OCI-LY7 (cell line): ENCODE measurements at regions not wholly inside any gene's neighbourhood (a gene's known extent, or its start where the extent isn't known, plus 50 kb on each side); places are given as distances from the start of the nearest gene placed in this dataset.

Experiments
- BruUV-seq: library from RNA; stranded (reverse); fragments of 400-500 nt; replicated peaks from 2 replicates; lab custom pipeline; 2021; lab: Mats Ljungman, UMichigan
- CTCF ChIA-PET: fragments of 300-600 bp; sonication (Branson Sonifier 250); formaldehyde crosslinking; loops from one replicate; lab custom pipeline; 2022; ENCODE audit warnings: antibody characterized with exemption; ENCODE audit not compliant: unreplicated experiment; lab: Charles Lee
- POLR2A ChIA-PET: fragments of 300-600 bp; sonication (Branson Sonifier 250); formaldehyde crosslinking; loops from one replicate; lab custom pipeline; 2022; ENCODE audit warnings: antibody characterized with exemption; lab: Charles Lee
- DNase-seq: peaks from one replicate; pipeline ENCODE4 v3.0.0-alpha.2; 2015; ENCODE audit warnings: low spot score
- H2AFZ ChIP-seq: fragments of 200-600 bp; sonication (generic), shearing (Covaris generic); 2 replicates; pipeline ENCODE4 v1.6.1; 2014; ENCODE audit warnings: mild to moderate bottlenecking, antibody characterized with exemption, low read length, moderate library complexity
- H3K27ac ChIP-seq: fragments of 200-600 bp; sonication (generic); 2 replicates; pipeline ENCODE4 v1.5.1; 2014; ENCODE audit warnings: mixed run types, low read depth, mild to moderate bottlenecking, moderate library complexity, low read length, inconsistent platforms; ENCODE audit not compliant: poor library complexity, severe bottlenecking
- H3K36me3 ChIP-seq: fragments of 200-600 bp; sonication (generic); 2 replicates; pipeline ENCODE4 v1.6.1; 2014; ENCODE audit warnings: mild to moderate bottlenecking, antibody characterized with exemption, low read length, moderate library complexity, mixed read lengths; ENCODE audit not compliant: insufficient read depth
- H3K4me1 ChIP-seq: fragments of 200-600 bp; sonication (generic); 2 replicates; pipeline ENCODE4 v1.5.1; 2014; ENCODE audit warnings: mild to moderate bottlenecking, low read length; ENCODE audit not compliant: insufficient read depth, poor library complexity, severe bottlenecking
- H3K4me2 ChIP-seq: fragments of 200-600 bp; sonication (generic); 2 replicates; pipeline ENCODE4 v1.6.1; 2014; ENCODE audit warnings: mild to moderate bottlenecking, low read length
- H3K4me3 ChIP-seq: fragments of 200-600 bp; sonication (generic); 2 replicates; pipeline ENCODE4 v1.5.1; 2014; ENCODE audit warnings: mild to moderate bottlenecking, low read depth, low read length; ENCODE audit not compliant: poor library complexity, severe bottlenecking
- H3K79me2 ChIP-seq: fragments of 200-600 bp; sonication (generic); 2 replicates; pipeline ENCODE4 v1.6.1; 2016; ENCODE audit warnings: low read depth, mild to moderate bottlenecking, low read length, moderate library complexity, mixed read lengths; ENCODE audit not compliant: insufficient read depth
- H3K9me2 ChIP-seq: fragments of 200-600 bp; sonication (generic); 2 replicates; pipeline ENCODE4 v1.6.1; 2016; ENCODE audit warnings: mild to moderate bottlenecking, low read length, mixed read lengths; ENCODE audit not compliant: insufficient read depth
- H3K9me3 ChIP-seq: fragments of 200-600 bp; sonication (generic); 2 replicates; pipeline ENCODE4 v1.6.1; 2014; ENCODE audit warnings: mild to moderate bottlenecking, mixed run types, low read length, mixed read lengths
- H4K20me1 ChIP-seq: fragments of 200-600 bp; sonication (generic); 2 replicates; pipeline ENCODE4 v1.6.1; 2014; ENCODE audit warnings: mild to moderate bottlenecking, antibody characterized with exemption, low read length, moderate library complexity, mixed read lengths; ENCODE audit not compliant: insufficient read depth
- EZH2phosphoT487 ChIP-seq: fragments of 200-600 bp; sonication (generic); IDR thresholded peaks from 2 replicates; pipeline ENCODE4 v1.6.1; 2018; ENCODE audit warnings: low read depth, borderline replicate concordance, mild to moderate bottlenecking, mixed run types, antibody characterized with exemption, low read length, moderate library complexity, mixed read lengths
- intact Hi-C: fragments of 100-400 bp; cut with micrococcal nuclease; formaldehyde crosslinking; loops from one replicate; pipeline ENCODE4 v1.10.0; 2022; ENCODE audit not compliant: unreplicated experiment
- TF ChIP-seq, protein P1 (sequence below): fragments of 200-600 bp; sonication (generic); conservative IDR thresholded peaks from 2 replicates; pipeline ENCODE4 v1.5.1; 2014; ENCODE audit warnings: mild to moderate bottlenecking, antibody characterized with exemption, low read length, moderate library complexity, mixed read lengths

GRCh38 chr1:181987334-181987895, 74.1 kb downstream of the ZNF648 start:
- Histone ChIP-seq H3K4me1 (no peaks in the 10 kb centered on the region), H3K9me3 (no peaks in the 10 kb centered on the region), H3K9me2 (no peaks in the 10 kb centered on the region), H3K36me3 (no peaks in the 10 kb centered on the region), H3K27ac (no peak overlapping the region), H4K20me1 (no peaks in the 10 kb centered on the region), H3K79me2 (no peaks in the 10 kb centered on the region), H3K4me3 (no peak overlapping the region), H2AFZ (no peak overlapping the region), H3K4me2 (no peak overlapping the region)
- ChIA-PET POLR2A (no interaction called here), CTCF (no interaction called here)
- intact Hi-C loops = no loop called here
- DNase-seq = no peak
- TF ChIP-seq EZH2phosphoT487 = no peak
- TF ChIP-seq, protein P1, sequence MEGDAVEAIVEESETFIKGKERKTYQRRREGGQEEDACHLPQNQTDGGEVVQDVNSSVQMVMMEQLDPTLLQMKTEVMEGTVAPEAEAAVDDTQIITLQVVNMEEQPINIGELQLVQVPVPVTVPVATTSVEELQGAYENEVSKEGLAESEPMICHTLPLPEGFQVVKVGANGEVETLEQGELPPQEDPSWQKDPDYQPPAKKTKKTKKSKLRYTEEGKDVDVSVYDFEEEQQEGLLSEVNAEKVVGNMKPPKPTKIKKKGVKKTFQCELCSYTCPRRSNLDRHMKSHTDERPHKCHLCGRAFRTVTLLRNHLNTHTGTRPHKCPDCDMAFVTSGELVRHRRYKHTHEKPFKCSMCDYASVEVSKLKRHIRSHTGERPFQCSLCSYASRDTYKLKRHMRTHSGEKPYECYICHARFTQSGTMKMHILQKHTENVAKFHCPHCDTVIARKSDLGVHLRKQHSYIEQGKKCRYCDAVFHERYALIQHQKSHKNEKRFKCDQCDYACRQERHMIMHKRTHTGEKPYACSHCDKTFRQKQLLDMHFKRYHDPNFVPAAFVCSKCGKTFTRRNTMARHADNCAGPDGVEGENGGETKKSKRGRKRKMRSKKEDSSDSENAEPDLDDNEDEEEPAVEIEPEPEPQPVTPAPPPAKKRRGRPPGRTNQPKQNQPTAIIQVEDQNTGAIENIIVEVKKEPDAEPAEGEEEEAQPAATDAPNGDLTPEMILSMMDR = no peak
- no TSS peak for BruUV-seq

- POLR2A ChIA-PET = no interaction called here
These were observed 74.6 kb downstream of the ZNF648 start for GRCh38 chr1:181986907-181987305.

More at GRCh38 chr1:181986907-181987305, 74.6 kb downstream of the ZNF648 start:
- H3K79me2 ChIP-seq = no peaks in the 10 kb centered on the region
- no peaks in the 10 kb centered on the region for H3K9me2 ChIP-seq
- no peak for DNase-seq
- intact Hi-C loops = no loop called here
- H4K20me1 ChIP-seq = no peaks in the 10 kb centered on the region
- TF ChIP-seq, protein P1 = no peak
- no peak for TF ChIP-seq EZH2phosphoT487
- H3K4me3 ChIP-seq = no peak overlapping the region
- H3K9me3 ChIP-seq = no peaks in the 10 kb centered on the region
- no peaks in the 10 kb centered on the region for H3K4me1 ChIP-seq
- no peaks in the 10 kb centered on the region for H3K36me3 ChIP-seq
- H3K27ac ChIP-seq = no peak overlapping the region
- CTCF ChIA-PET = no interaction called here
- H3K4me2 ChIP-seq = no peak overlapping the region
- no peak overlapping the region for H2AFZ ChIP-seq
- BruUV-seq = no TSS peak
